Breast epithelium (tissue), 4 donors: ENCODE measurements at regions not wholly inside any gene's neighbourhood (a gene's known extent, or its start where the extent isn't known, plus 50 kb on each side); places are given as distances from the start of the nearest gene placed in this dataset.

Source experiments
- DNase-seq, 2 donors: peaks; one replicate each; pipeline ENCODE4 v3.0.0-alpha.2; 2019; ENCODE audit warnings: low spot score in 2 of 2
- H3K27ac ChIP-seq, 2 donors: fragments of 200-600 bp; sonication (generic) in 1 of 2; one replicate each; pipeline ENCODE4 v1.5.1; 2016 to 2019; ENCODE audit warnings: mild to moderate bottlenecking in 1 of 2
- H3K27me3 ChIP-seq, 2 donors: fragments of 200-600 bp; sonication (generic) in 1 of 2; one replicate each; pipeline versions ENCODE4 v1.5.1 to v1.6.0; 2017 to 2019; ENCODE audit warnings: control low read depth in 1 of 2, mild to moderate bottlenecking in 1 of 2
- H3K36me3 ChIP-seq: fragments of 200-600 bp; one replicate; pipeline ENCODE4 v1.5.1; 2019
- H3K4me1 ChIP-seq, 2 donors: fragments of 200-600 bp; sonication (generic); one replicate each; pipeline ENCODE4 v1.5.1; 2016 to 2019; ENCODE audit warnings: control low read depth in 1 of 2
- H3K4me3 ChIP-seq, 3 donors: fragments of 200-600 bp; sonication (generic); 1 replicate in 2 of 3; 2 replicates in 1 of 3; pipeline ENCODE4 v1.5.1; 2016 to 2019; ENCODE audit warnings: mild to moderate bottlenecking in 3 of 3, moderate library complexity in 2 of 3
- H3K9me3 ChIP-seq, 2 donors: fragments of 200-600 bp; sonication (generic) in 1 of 2; one replicate each; pipeline ENCODE4 v1.5.1; 2016 to 2019; ENCODE audit warnings: control low read depth in 1 of 2
- POLR2A ChIP-seq: fragments of 450-650 bp; IDR thresholded peaks from one replicate; pipeline ENCODE4 v1.6.1; 2016; ENCODE audit warnings: antibody characterized with exemption, mild to moderate bottlenecking, moderate library complexity
- POLR2AphosphoS5 ChIP-seq, 3 donors: sonication (generic); formaldehyde crosslinking; IDR thresholded peaks; one replicate each; pipeline ENCODE4 v1.6.1; 2017; ENCODE audit warnings: antibody characterized with exemption in 3 of 3
- intact Hi-C: fragments of 100-400 bp; cut with DNase I; formaldehyde crosslinking; loops from one replicate; pipeline ENCODE4 v1.15.1; 2023; ENCODE audit warnings: low total_unique reads
- TF ChIP-seq, protein P1 (sequence below), 3 donors: fragments of 450-650 bp; IDR thresholded peaks; one replicate each; pipeline ENCODE4 v1.5.1; 2016 to 2017; ENCODE audit warnings: antibody characterized with exemption in 3 of 3, mild to moderate bottlenecking in 3 of 3, moderate library complexity in 3 of 3

DNA sequence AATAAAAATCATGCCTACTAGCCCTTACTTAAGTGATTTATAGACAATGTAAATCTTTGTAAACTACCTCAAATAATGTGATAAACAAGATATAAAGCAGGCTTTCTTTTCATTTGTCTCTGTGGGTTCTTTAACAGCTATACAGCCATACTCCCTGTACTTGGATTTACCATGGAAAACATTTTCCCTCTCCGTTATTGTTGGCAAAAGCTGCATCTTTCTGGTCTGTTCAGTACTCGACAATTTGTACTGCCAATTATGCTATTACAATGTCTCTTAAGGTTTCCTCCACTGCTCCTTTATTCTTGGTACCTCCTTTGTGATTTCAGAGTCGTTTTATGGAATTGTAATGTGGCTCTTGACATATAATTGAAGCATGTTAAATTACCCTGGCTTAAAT, 426.3 kb upstream of the PKDCC start:
- no peak overlapping the region for H3K27ac ChIP-seq
- H3K4me3 ChIP-seq = no peak overlapping the region
- H3K27me3 ChIP-seq = peaks cover 0 to 4% of the 10 kb centered on the region in 2 donors
- H3K36me3 ChIP-seq = no peaks in the 10 kb centered on the region
- TF ChIP-seq POLR2A (no peak), POLR2AphosphoS5 (IDR thresholded peaks at IDR 0.05) (no peak)
- TF ChIP-seq, protein P1, sequence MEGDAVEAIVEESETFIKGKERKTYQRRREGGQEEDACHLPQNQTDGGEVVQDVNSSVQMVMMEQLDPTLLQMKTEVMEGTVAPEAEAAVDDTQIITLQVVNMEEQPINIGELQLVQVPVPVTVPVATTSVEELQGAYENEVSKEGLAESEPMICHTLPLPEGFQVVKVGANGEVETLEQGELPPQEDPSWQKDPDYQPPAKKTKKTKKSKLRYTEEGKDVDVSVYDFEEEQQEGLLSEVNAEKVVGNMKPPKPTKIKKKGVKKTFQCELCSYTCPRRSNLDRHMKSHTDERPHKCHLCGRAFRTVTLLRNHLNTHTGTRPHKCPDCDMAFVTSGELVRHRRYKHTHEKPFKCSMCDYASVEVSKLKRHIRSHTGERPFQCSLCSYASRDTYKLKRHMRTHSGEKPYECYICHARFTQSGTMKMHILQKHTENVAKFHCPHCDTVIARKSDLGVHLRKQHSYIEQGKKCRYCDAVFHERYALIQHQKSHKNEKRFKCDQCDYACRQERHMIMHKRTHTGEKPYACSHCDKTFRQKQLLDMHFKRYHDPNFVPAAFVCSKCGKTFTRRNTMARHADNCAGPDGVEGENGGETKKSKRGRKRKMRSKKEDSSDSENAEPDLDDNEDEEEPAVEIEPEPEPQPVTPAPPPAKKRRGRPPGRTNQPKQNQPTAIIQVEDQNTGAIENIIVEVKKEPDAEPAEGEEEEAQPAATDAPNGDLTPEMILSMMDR (IDR thresholded peaks at IDR 0.05) = no peak
- H3K9me3 ChIP-seq = no peaks in the 10 kb centered on the region
- H3K4me1 ChIP-seq = no peaks in the 10 kb centered on the region
- intact Hi-C loops = no loop called here
- DNase-seq = no peak

DNA sequence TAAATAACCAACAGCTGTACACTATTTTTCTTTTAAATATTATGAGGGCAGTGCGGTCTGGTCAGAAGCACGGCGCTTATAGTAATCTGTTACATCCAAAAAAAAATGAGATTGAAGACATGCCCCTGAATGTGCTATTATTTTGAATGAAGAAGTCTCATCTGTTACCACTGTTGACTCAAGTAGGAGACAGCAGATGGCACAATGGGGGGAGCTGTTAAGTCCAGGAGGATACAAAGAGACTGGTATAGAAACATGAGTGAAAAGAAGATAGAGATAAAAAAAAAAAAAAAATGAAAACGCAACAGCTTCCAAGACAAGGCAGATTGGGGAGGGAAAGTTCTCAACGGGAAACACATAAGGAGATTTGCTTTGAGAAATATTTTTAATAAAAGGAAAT, 425.5 kb upstream of the PKDCC start:
- H3K36me3 ChIP-seq = no peaks in the 10 kb centered on the region
- DNase-seq = no peak
- peaks cover 0 to 4% of the 10 kb centered on the region in 2 donors for H3K27me3 ChIP-seq
- H3K4me1 ChIP-seq = no peaks in the 10 kb centered on the region
- intact Hi-C loops = no loop called here
- no peak overlapping the region for H3K4me3 ChIP-seq
- TF ChIP-seq, protein P1 (IDR thresholded peaks at IDR 0.05) = no peak
- TF ChIP-seq POLR2AphosphoS5 (IDR thresholded peaks at IDR 0.05) = no peak
- TF ChIP-seq POLR2A = no peak
- no peak overlapping the region for H3K27ac ChIP-seq
- H3K9me3 ChIP-seq = no peaks in the 10 kb centered on the region

DNA sequence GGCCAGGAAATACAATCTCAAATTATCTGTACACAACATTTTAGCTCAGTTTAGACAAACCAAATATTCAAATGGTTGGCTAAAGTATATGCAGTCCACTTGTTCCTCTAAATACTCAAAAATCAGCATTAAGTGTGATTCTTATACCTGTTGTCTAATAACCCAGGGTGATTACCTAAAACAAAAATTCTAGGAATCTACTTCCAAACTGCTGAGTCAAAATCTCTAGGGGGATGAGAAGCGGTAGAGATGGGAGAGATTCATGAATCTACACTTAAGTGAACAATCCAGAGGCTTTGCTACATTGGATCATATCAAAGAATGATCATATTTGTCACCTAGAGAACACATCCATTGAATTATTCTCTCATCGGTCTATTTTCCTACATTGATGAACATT, 420.9 kb upstream of the PKDCC start:
- no peak for DNase-seq
- no peaks in the 10 kb centered on the region for H3K4me1 ChIP-seq
- TF ChIP-seq POLR2A = no peak
- no peaks in the 10 kb centered on the region for H3K27me3 ChIP-seq
- intact Hi-C loops = no loop called here
- H3K27ac ChIP-seq = no peak overlapping the region
- H3K36me3 ChIP-seq = no peaks in the 10 kb centered on the region
- H3K4me3 ChIP-seq = no peak overlapping the region
- H3K9me3 ChIP-seq = no peaks in the 10 kb centered on the region

DNA sequence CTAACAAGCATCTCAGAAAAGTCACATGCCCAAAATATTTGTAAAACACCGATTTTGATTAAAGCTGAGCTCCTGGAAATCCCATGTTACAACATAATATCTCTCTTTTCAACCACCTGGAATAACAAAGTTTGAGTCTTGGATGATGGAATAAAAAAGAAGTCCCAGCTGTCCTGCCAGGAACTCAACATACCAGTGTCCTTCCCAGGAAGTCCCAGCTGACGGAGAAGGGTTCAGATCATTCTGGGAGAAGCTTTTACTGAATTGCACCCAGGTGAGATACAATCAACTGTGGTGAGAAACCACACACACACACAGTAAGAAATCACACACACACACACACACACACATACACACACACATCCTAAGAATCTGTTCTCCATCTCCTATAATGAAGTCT, 413.1 kb upstream of the PKDCC start:
- peaks cover 4 to 10% of the 10 kb centered on the region in 2 donors for H3K9me3 ChIP-seq
- H3K4me1 ChIP-seq = no peaks in the 10 kb centered on the region
- intact Hi-C loops = no loop called here
- no peak overlapping the region for H3K27ac ChIP-seq
- DNase-seq = no peak
- H3K36me3 ChIP-seq = no peaks in the 10 kb centered on the region
- no peaks in the 10 kb centered on the region for H3K27me3 ChIP-seq
- TF ChIP-seq POLR2AphosphoS5 (IDR thresholded peaks at IDR 0.05) (no peak), POLR2A (no peak)
- TF ChIP-seq, protein P1 (IDR thresholded peaks at IDR 0.05) = no peak
- H3K4me3 ChIP-seq = no peak overlapping the region

DNA sequence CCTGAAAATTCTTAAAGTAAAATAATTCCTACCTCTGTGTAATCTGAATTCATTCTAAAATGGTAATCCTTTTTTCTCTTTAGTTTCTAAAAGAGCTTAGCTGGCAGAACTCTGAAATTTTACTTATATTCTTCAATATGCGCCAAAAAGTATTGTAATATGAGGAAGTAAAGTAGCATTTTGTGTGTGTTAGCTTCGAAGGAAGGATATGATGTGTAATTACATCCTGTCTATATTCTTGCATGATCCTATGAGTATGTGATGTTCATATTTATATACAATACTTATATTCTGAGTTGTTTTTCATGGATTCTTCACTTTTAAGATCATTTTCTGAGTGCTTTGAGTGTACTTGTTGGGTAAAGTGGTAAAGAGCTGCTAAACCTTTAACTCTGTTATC, 402.9 kb upstream of the PKDCC start:
- Histone ChIP-seq H3K27ac (no peak overlapping the region), H3K4me1 (no peaks in the 10 kb centered on the region), H3K9me3 (no peaks in the 10 kb centered on the region), H3K36me3 (no peaks in the 10 kb centered on the region), H3K27me3 (no peaks in the 10 kb centered on the region), H3K4me3 (no peak overlapping the region)
- TF ChIP-seq POLR2AphosphoS5 (IDR thresholded peaks at IDR 0.05) = no peak
- TF ChIP-seq, protein P1 (IDR thresholded peaks at IDR 0.05) = no peak
- no peak for TF ChIP-seq POLR2A
- DNase-seq = no peak
- intact Hi-C loops = no loop called here

DNA sequence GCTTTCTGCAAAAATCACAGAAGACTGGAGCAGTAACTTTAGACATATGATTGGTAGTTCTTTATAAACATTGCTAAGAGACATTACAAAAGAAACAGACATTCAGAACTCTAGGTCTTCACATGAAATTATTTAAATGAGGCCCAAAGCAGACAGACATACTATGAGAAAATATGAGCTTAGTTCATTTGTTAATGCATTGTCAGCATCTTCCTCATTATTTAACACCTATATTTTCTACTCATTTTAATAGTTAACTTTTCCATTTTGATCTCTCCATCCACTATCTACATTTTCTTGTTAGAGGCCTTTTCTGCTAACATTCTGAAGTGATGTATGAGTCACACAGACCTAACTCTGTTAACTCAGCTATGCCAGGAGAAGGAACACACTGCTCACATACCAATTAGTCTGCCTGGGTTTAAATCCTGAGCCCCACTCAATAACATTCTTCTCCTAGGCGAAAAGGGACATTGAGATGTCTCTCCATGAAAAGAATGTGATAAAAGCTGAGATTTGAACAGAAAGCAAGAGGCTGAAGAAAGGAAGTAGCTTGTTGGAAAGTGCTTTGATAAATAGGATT, 400.3 kb upstream of the PKDCC start:
- H3K27ac ChIP-seq = no peak overlapping the region
- H3K27me3 ChIP-seq = no peaks in the 10 kb centered on the region
- TF ChIP-seq POLR2A = no peak
- TF ChIP-seq POLR2AphosphoS5 (IDR thresholded peaks at IDR 0.05) = no peak
- TF ChIP-seq, protein P1 (IDR thresholded peaks at IDR 0.05) = no peak
- DNase-seq = no peak
- no peaks in the 10 kb centered on the region for H3K4me1 ChIP-seq
- intact Hi-C loops = no loop called here
- no peaks in the 10 kb centered on the region for H3K9me3 ChIP-seq
- no peak overlapping the region for H3K4me3 ChIP-seq
- no peaks in the 10 kb centered on the region for H3K36me3 ChIP-seq
